ENCODE measurements at regions not wholly inside any gene's neighbourhood (a gene's known extent, or its start where the extent isn't known, plus 50 kb on each side); places are given as distances from the start of the nearest gene placed in this dataset.

DNA sequence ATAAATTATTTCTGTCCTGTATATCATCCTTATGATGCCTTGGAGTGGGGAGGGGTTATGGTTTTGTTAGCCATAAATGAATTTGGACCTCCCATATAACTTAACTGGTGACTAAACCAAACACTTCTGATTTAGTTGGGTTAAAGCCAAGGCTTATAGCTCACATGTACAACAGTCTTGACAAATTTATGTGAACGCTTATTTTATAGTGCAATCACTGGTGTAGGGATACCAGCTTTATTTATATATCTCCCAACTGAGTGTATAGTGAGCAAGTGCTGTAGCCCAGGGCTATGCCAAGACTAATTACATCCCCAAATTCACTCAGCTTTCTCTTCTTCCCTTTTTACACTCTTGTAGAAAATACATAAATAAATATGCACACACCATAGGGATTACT lies 956.2 kb downstream of the SORCS3 start:
- TF ChIP-seq, protein P1, sequence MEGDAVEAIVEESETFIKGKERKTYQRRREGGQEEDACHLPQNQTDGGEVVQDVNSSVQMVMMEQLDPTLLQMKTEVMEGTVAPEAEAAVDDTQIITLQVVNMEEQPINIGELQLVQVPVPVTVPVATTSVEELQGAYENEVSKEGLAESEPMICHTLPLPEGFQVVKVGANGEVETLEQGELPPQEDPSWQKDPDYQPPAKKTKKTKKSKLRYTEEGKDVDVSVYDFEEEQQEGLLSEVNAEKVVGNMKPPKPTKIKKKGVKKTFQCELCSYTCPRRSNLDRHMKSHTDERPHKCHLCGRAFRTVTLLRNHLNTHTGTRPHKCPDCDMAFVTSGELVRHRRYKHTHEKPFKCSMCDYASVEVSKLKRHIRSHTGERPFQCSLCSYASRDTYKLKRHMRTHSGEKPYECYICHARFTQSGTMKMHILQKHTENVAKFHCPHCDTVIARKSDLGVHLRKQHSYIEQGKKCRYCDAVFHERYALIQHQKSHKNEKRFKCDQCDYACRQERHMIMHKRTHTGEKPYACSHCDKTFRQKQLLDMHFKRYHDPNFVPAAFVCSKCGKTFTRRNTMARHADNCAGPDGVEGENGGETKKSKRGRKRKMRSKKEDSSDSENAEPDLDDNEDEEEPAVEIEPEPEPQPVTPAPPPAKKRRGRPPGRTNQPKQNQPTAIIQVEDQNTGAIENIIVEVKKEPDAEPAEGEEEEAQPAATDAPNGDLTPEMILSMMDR (IDR thresholded peaks at IDR 0.05) = no peak
- no peak for TF ChIP-seq ZFX (IDR thresholded peaks at IDR 0.05; ENCODE audit: borderline replicate concordance)

Measured in 22Rv1 (cell line).